ENCODE measurements at regions not wholly inside any gene's neighbourhood (a gene's known extent, or its start where the extent isn't known, plus 50 kb on each side); places are given as distances from the start of the nearest gene placed in this dataset.

GRCh38 chr20:22430154-22430745 is 154.1 kb downstream of the FOXA2 start:
- no peak for DNase-seq

DNA sequence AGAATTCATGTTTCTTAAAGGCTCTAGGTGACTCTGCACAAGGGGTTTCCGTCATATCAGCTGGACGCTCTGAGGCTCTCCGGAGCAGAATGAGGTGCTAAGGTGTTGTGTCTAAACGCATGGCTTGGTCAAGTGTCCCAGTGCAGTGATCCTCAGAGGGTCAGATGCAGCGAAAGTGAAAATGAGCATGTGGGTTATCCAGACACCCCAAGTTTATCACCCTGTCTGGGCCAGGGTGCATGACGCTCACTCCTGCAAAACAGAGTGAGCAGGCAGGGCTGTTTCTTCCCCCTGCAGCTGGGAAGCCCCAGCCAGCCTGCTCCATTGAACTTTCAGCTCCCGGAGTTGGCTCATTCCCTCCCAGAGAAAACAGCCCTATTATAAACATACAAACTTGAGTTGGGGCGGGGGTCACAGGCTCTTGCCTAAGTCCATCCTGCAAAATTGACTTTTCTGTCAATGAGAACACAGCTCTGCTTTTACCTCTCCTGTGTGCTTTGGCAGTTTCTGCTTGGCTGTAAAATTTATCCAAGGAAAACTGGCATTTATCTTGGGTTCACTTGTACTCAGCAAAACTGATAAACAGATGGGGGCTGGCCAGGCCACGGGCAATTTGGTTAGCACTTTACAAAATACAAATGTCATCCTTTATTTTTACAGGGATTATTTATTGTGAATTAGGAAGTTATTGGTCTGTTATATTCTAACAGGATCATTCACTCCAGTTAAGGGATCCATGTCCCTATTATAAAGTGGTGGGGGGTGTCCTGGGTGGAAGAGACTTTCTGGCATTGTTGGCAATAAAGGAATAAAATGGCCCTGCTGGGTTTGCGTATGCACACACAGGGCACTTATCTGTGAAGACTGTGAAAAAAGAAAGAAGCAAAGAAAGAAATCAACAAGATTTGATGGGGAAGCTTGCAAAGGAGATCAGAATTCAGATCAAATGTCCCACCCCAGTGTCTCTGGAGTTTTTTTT is 154.9 kb downstream of the FOXA2 start:
- no peak for DNase-seq

DNA sequence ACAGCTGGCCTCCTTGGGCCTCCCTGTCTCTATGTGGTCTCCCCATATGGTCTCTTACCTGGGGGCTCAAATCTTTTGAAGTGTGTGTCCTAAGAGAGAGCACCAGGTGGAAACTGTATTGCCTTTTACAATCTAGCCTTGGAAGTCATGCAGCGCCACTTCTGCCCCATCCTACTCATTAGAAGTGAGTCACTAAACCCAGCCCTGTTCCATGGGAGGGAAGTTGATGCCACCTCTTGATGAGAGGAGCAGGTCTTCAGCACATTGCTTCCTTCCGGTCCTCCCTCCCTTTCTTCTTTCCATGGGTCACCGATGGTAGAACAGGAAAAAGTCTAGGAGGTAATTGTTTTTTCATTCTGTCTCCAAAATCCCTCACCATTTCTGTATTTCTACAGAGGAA is 156.3 kb downstream of the FOXA2 start:
- DNase-seq, result no peak

DNA sequence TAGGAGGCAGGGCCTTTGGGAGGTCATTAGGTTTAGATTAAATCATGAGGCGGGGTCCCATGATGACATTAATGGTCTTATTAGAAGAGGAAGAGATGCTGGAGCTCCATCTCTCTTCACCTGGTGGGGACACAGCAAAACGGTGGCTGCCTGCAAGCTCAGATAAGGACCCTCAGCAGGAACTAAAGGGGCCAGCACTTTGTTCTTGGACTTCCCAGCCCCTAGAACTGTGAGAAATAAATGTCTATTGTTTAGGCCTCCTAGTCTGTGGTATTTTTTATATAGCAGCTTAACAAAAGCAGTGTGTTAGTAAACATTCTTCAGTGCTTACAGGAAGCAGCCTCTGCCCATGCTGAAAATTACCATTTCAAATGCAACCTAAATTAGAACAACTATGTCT is 157.6 kb downstream of the FOXA2 start:
- no peak for DNase-seq

GRCh38 chr20:22425344-22426295 is 158.8 kb downstream of the FOXA2 start:
- DNase-seq, result no peak

GRCh38 chr20:22423190-22423832 is 161.1 kb downstream of the FOXA2 start:
- no peak for DNase-seq

GRCh38 chr20:22420116-22420598 is 164.2 kb downstream of the FOXA2 start:
- DNase-seq, result no peak

GRCh38 chr20:22418738-22419137 is 165.6 kb downstream of the FOXA2 start:
- no peak for DNase-seq

GRCh38 chr20:22414305-22414742 is 170.0 kb downstream of the FOXA2 start:
- DNase-seq, result no peak

GRCh38 chr20:22412977-22413868 is 171.1 kb downstream of the FOXA2 start:
- DNase-seq, result no peak

DNA sequence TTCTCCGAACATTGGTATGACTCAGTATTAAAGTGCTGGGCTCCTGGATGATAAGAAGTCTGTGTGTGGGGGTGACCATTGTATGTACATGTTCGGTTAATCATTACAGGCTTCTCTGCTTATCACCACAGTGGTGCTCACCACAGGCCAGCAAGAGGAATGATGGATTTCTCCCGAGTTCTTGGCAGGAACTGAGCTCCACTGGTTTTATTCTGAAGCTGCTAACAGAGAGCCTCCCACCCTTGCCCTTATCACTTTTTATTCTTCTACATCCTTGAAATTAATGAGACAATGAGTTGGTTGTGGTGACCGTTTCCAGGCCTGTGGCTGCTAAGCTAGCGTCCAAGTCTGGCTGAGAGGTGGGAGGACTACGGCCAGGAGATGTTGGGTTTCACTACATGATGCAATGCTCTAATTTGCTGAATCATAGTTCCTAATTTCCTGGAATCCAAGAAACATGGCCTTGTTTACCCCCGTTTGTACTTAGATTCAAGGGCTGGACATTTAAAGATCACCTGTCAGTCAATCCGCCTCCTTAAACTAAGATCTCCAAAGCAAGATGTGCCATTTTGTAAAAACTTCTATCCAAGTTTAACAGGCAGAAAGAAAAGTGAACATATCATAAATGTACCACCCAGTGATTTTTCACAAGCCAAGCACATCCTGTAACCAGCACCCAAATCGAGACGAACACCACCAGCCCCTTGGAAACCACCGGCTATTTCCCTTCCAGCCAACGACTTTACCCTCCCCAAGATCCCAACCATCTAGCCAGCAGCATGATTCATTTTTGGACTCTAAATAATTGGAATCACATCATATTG is 172.5 kb downstream of the FOXA2 start:
- no peak for DNase-seq

GRCh38 chr20:22411286-22411626 is 173.1 kb downstream of the FOXA2 start:
- DNase-seq, result no peak

DNA sequence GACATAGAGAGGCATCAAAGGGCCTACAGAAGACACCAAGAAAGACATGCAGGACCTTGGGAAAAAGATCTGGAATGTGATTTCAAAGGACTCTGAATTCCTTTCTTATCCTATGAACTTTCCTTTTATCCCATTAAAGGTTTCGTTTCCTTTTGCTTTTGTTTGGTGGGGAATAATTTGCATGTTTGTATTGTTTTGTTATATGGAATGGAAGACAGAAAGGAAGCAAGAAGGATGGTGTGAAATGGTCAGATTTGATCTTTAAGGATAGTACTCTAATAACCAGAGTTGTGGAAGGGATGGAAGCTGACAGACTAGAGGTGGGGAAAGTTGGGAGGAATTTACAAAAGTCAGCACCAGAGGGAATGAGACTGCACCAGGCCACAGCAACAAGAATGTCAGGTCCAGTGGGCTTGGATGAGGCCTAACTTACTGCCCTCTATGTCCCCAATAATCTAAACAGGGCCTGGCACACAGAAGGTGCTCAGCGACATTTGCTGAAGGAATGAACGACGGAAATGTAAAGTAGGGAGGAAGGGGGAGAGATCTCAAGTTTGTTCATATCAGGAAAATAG is 173.7 kb downstream of the FOXA2 start:
- no peak for DNase-seq

GRCh38 chr20:22408521-22409402 is 175.6 kb downstream of the FOXA2 start:
- no peak for DNase-seq

- DNase-seq, result no peak
Measured at GRCh38 chr20:22407237-22408193, 176.9 kb downstream of the FOXA2 start.

DNA sequence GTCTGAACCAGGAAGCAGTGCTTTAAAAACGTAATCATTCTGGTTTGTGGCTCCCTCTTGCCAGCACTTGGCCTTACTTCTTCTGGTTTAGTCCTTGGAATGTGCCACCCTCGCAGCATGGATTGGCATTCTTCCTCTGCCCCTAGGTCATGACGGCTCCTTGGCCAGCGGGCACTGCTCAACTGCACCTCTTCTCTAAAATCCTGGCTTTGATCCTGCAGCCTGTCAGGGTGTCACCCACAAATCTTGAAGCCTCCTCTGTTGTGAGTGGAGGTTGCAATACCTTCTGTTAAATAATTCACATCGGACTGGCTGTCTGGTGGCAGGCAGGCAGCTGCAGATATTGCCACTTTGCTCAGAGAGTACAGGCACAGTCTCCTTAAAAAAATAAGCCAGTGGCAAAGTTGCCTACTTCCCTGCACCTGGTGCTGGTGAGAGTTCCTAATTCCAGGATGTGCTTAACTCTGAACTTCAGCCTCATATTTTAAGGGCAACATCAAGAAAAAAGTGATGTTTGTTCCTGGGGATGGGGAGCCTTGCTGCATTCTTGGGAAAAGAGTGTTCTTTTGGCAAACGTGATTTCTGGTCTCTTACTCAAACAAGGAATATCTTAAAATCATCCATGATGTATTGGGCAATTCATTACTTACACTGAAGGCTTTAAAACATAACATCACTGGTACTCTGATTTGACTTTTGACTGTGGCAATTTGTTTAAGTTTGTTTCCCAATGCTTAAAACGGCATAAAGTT is 179.8 kb downstream of the FOXA2 start:
- no peak for DNase-seq
